Osteocyte (in vitro differentiated cells): ENCODE measurements at regions not wholly inside any gene's neighbourhood (a gene's known extent, or its start where the extent isn't known, plus 50 kb on each side); places are given as distances from the start of the nearest gene placed in this dataset.

Source experiments
- DNase-seq: peaks from one replicate; pipeline ENCODE4 v3.0.0; 2021; ENCODE audit warnings: mixed read lengths; ENCODE audit not compliant: unreplicated experiment; ENCODE audit errors: extremely low spot score
- H3K27ac Mint-ChIP-seq: one replicate; pipeline ENCODE4 v1.8.0; 2021; ENCODE audit warnings: mild to moderate bottlenecking, mixed read lengths; ENCODE audit not compliant: unreplicated experiment
- H3K27me3 Mint-ChIP-seq: one replicate; pipeline ENCODE4 v1.8.0; 2021; ENCODE audit warnings: mixed read lengths; ENCODE audit not compliant: unreplicated experiment
- H3K36me3 Mint-ChIP-seq: one replicate; pipeline ENCODE4 v1.8.0; 2021; ENCODE audit warnings: mixed read lengths; ENCODE audit not compliant: unreplicated experiment
- H3K4me1 Mint-ChIP-seq: one replicate; pipeline ENCODE4 v1.8.0; 2021; ENCODE audit warnings: mixed read lengths; ENCODE audit not compliant: unreplicated experiment
- H3K4me3 Mint-ChIP-seq: one replicate; pipeline ENCODE4 v1.8.0; 2021; ENCODE audit warnings: mild to moderate bottlenecking, moderate library complexity, mixed read lengths; ENCODE audit not compliant: unreplicated experiment
- H3K9me3 Mint-ChIP-seq: one replicate; pipeline ENCODE4 v1.8.0; 2021; ENCODE audit warnings: mixed read lengths; ENCODE audit not compliant: unreplicated experiment
- TF ChIP-seq, protein P1 (sequence below): fragments of 200-600 bp; sonication (generic); IDR thresholded peaks from 2 replicates; pipeline ENCODE4 v1.5.0; 2021; ENCODE audit warnings: antibody characterized with exemption, mild to moderate bottlenecking, moderate library complexity

DNA sequence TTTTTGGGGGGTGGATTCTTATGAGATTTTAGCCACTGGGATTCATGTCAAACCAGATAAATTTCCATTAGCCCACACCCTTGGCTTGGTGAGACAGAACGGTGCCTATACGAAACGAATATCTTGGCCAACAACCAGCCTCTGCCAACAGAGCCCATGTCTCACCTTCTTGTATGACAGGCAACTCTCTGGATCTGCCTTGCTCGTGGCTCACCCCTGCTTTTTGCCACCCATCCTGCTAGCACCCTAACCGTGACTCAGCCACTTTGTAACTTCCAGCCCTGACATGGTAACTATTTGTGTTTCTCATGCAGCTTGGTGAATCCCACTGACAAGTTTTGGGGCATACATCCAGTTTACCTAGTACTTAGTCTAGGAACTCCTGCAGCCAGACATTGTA is 457.0 kb downstream of the SPATA31D1 start:
- H3K9me3 Mint-ChIP-seq: peaks cover 25% of the 10 kb centered on the region
- no peak overlapping the region for H3K4me3 Mint-ChIP-seq
- TF ChIP-seq, protein P1, sequence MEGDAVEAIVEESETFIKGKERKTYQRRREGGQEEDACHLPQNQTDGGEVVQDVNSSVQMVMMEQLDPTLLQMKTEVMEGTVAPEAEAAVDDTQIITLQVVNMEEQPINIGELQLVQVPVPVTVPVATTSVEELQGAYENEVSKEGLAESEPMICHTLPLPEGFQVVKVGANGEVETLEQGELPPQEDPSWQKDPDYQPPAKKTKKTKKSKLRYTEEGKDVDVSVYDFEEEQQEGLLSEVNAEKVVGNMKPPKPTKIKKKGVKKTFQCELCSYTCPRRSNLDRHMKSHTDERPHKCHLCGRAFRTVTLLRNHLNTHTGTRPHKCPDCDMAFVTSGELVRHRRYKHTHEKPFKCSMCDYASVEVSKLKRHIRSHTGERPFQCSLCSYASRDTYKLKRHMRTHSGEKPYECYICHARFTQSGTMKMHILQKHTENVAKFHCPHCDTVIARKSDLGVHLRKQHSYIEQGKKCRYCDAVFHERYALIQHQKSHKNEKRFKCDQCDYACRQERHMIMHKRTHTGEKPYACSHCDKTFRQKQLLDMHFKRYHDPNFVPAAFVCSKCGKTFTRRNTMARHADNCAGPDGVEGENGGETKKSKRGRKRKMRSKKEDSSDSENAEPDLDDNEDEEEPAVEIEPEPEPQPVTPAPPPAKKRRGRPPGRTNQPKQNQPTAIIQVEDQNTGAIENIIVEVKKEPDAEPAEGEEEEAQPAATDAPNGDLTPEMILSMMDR: no peak
- no peak overlapping the region for H3K27ac Mint-ChIP-seq
- peaks cover 9% of the 10 kb centered on the region for H3K27me3 Mint-ChIP-seq
- H3K36me3 Mint-ChIP-seq: peaks cover 3% of the 10 kb centered on the region
- DNase-seq: no peak
- no peaks in the 10 kb centered on the region for H3K4me1 Mint-ChIP-seq

DNA sequence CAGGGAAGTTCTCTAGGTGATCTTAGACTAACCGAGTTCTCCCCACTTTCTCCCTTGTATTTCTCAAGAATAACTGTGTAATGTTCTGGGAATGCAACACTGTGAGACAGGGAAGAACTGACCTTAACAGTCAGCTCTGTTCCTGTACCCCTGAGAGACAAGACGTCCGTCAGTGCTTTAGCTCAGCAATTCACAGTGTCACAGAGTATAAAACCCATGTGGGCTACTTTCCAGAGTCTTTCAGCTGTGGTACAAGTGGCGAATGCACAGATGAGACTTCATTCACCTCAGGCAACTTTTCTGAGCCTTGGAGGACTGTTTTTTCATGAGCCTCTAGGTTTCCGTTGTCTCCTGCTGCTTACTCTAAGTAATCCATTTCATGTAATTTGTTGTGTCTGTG is 458.8 kb downstream of the SPATA31D1 start:
- peaks cover 8% of the 10 kb centered on the region for H3K36me3 Mint-ChIP-seq
- H3K27me3 Mint-ChIP-seq: peaks cover 9% of the 10 kb centered on the region
- H3K4me1 Mint-ChIP-seq: no peaks in the 10 kb centered on the region
- peaks cover 37% of the 10 kb centered on the region for H3K9me3 Mint-ChIP-seq
- no peak for DNase-seq
- H3K27ac Mint-ChIP-seq: no peak overlapping the region
- H3K4me3 Mint-ChIP-seq: no peak overlapping the region
- TF ChIP-seq, protein P1: no peak

DNA sequence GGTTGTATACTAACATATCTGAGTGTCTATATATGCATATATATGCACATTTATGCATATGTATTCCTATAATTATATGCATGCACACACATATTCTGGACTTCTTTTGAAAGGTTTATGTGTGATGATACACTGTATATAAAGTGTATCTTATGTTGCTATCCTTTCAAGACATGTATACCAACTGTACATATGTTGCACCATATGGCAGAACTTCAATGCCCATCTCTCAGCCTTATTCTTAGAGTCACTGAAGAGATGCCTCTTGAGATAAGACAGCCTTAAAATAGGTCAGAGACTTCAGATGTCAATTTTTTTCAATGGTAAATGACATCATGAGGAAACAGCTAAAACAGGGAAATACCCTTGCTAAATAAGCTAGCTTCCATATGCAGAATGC is 461.4 kb downstream of the SPATA31D1 start:
- Mint-ChIP-seq H3K36me3 (peaks cover 8% of the 10 kb centered on the region), H3K4me3 (no peak overlapping the region), H3K9me3 (peaks cover 40% of the 10 kb centered on the region), H3K27me3 (no peaks in the 10 kb centered on the region), H3K27ac (no peak overlapping the region), H3K4me1 (no peaks in the 10 kb centered on the region)
- TF ChIP-seq, protein P1: no peak
- DNase-seq: no peak

DNA sequence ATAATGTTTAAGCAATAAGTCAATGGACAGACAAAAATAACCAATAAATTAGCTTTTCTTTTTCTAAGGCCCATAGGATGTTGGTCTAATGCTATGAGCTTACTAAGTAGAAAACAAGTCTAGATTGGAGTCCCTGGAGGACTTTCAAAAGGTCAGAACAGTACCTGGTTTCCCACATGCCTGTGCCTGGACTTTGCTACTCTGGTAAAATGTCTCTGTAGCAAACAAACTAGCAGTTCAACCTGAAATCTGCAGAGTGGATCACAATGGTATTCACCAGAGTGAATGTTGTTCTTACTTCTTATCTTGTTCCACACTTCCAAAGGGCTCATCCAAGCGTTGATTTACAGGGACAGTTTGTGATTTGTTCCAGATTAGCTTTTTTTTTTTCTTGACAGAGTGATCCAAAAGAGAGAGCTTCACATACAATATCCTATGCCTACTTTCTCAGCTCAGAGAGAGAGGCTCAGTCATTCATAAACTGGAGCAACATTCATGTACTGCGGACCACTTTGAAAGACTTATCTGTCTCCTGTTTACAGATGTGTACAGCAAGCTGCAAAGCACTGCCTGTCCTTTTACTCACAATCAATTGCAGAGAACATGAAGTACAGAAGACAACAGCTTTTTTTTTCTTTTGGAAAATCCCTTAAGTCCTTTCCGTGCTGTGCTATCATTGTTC is 466.1 kb downstream of the SPATA31D1 start:
- Mint-ChIP-seq H3K4me3 (no peak overlapping the region), H3K27ac (no peak overlapping the region), H3K36me3 (peaks cover 5% of the 10 kb centered on the region), H3K9me3 (peaks cover 15% of the 10 kb centered on the region), H3K27me3 (no peaks in the 10 kb centered on the region), H3K4me1 (peaks cover 6% of the 10 kb centered on the region)
- DNase-seq: no peak
- TF ChIP-seq, protein P1: no peak

DNA sequence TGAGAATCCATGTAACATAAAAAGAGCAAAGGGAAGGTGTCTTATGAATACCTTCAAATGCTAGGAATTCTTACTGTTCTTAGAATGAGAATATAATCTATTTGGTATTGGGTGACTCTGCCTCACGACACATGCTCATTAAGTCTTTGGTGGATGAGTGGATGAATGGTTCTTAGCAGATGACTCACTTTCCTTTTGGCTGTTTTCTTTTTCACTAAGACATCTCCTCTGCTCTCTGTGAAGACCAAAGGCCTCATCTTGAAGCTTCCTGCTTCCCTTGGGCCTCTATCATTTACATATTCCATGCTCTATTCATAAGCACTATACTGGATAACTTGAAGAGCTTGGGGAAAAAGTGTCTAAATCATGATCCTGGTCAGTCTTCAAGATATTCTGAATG is 468.1 kb downstream of the SPATA31D1 start:
- Mint-ChIP-seq H3K36me3 (peaks cover 5% of the 10 kb centered on the region), H3K27me3 (no peaks in the 10 kb centered on the region), H3K9me3 (peaks cover 11% of the 10 kb centered on the region), H3K4me3 (no peak overlapping the region), H3K27ac (no peak overlapping the region), H3K4me1 (peaks cover 6% of the 10 kb centered on the region)
- TF ChIP-seq, protein P1: no peak
- DNase-seq: no peak
